ENCODE measurements at regions not wholly inside any gene's neighbourhood (a gene's known extent, or its start where the extent isn't known, plus 50 kb on each side); places are given as distances from the start of the nearest gene placed in this dataset.
"Not testable (repeated sequence)": the region's sequence is repeated elsewhere in the genome, so short reads cannot be mapped to it uniquely, and the experiment has no call there.

DNA sequence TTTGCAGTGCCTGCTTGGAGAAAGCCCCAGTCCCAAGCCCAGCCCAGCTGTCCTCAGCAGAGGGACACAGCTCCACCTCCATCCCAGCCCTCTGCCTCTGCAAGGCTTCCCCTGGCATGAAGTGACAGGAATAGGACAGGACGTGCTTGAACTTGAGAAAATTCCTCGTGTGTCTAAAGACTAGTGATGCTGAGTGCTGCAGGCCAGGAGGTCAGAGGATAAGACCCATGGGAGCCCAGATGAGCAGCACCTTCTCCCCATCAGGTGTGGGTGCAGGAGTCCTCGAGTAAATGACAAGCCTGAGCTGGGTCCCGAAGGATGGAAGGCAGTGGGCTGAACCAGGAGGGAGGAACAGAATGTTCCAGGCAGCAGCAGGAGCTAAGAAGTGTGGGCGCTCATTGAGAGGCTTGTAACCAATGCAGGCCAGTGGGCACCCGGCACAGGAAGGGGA lies 67.8 kb upstream of the UXS1 start:
- Histone ChIP-seq H3K27me3 (ENCODE audit: control insufficient read depth in 3 of 3, insufficient read depth in 3 of 3, low read depth in 1 of 3, low read length in 3 of 3) (no peaks in the 10 kb centered on the region), H3K18ac (ENCODE audit: low read length) (no peak overlapping the region), H3K23ac (ENCODE audit: low read depth, low read length, poor library complexity) (no peak overlapping the region), H3K14ac (ENCODE audit: low read length) (no peak overlapping the region), H3K9me3 (replicated peaks in 1 of 2; ENCODE audit: control insufficient read depth in 2 of 2, insufficient read depth in 1 of 2, low read depth in 1 of 2, low read length in 2 of 2) (no peaks in the 10 kb centered on the region), H2BK12ac (ENCODE audit: low read length) (no peak overlapping the region), H3K27ac (replicated peaks; ENCODE audit: low read length) (no peak overlapping the region), H3K79me1 (ENCODE audit: low read depth, low read length) (no peaks in the 10 kb centered on the region), H2AK5ac (ENCODE audit: low read depth, low read length) (no peak overlapping the region), H3K4me3 (ENCODE audit: low read length in 2 of 2) (no peak overlapping the region), H3K4me2 (ENCODE audit: insufficient read depth, low read length, poor library complexity, severe bottlenecking) (no peak overlapping the region), H3K36me3 (replicated peaks in 1 of 2; ENCODE audit: control insufficient read depth in 2 of 2, insufficient read depth in 2 of 2, low read length in 2 of 2) (no peaks in the 10 kb centered on the region), H3K4me1 (ENCODE audit: control insufficient read depth in 2 of 2, insufficient read depth in 1 of 2, low read depth in 1 of 2, low read length in 2 of 2) (no peaks in the 10 kb centered on the region), H2BK15ac (ENCODE audit: low read length) (no peak overlapping the region), H3K4ac (ENCODE audit: low read length) (no peak overlapping the region), H3K9ac (ENCODE audit: low read depth, low read length, poor library complexity) (no peak overlapping the region), H4K8ac (ENCODE audit: low read depth, low read length) (no peak overlapping the region), H2AFZ (ENCODE audit: low read length) (peak overlapping the region; percentile 6), H2BK5ac (ENCODE audit: low read length) (no peak overlapping the region), H4K91ac (ENCODE audit: low read depth, low read length, poor library complexity) (no peak overlapping the region), H2BK120ac (ENCODE audit: low read depth, low read length) (no peak overlapping the region)
- no CpG with 5 or more reads among the region's 6 CpGs for WGBS, 2 donors (ENCODE audit: extremely low coverage in 2 of 2, insufficient read length in 2 of 2, insufficient replicate concordance in 1 of 2)
- no peak for DNase-seq (ENCODE audit: low spot score)

DNA sequence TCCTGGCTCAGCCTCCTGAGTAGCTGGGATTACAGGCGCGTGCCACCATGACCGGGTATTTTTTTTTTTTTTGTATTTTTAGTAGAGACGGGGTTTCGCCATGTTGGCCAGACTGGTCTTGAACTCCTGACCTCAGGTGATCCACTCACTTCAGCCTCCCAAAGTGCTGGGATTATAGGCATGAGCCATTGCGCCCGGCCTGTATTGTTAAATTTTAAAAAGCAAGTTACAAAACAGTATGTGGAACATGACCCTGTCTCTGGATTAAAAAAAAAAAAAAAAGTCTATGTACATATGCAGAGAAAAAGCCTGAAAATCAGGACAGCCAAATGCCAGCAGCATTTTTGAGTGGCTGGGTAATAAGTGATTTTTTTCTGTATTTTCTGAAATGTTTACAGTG lies 64.8 kb upstream of the UXS1 start:
- H2BK12ac ChIP-seq (ENCODE audit: low read length); H3K4me3 ChIP-seq (ENCODE audit: low read length in 2 of 2): not testable (repeated sequence)

DNA sequence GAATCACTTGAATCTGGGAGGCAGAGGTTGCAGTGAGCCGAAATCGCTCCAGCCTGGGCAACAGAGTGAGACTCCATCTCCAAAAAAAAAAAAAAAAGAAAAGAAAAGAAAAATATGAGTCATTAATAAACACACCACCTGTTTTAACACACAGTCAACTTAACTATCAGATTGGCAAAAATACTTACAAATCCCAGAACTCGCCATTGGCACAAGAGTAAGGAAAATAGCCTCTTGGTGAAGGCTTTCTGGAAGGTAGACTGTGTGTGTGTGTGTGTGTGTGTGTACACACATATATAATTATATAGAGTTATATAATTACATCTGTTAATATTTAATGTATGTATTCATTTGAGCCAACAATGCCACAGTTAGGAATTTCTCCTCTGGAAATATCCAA lies 63.7 kb upstream of the UXS1 start:
- H3K36me3 ChIP-seq (replicated peaks in 1 of 2; ENCODE audit: control insufficient read depth in 2 of 2, insufficient read depth in 2 of 2, low read length in 2 of 2), result no peaks in the 10 kb centered on the region
- no peak for DNase-seq (ENCODE audit: low spot score)
- no peak overlapping the region for H3K14ac ChIP-seq (ENCODE audit: low read length)
- no peak overlapping the region for H2BK120ac ChIP-seq (ENCODE audit: low read depth, low read length)
- H3K4me3 ChIP-seq (ENCODE audit: low read length in 2 of 2), result no peak overlapping the region
- no peak overlapping the region for H2AK5ac ChIP-seq (ENCODE audit: low read depth, low read length)
- H2BK15ac ChIP-seq (ENCODE audit: low read length), result no peak overlapping the region
- no peak overlapping the region for H2BK12ac ChIP-seq (ENCODE audit: low read length)
- H3K23ac ChIP-seq (ENCODE audit: low read depth, low read length, poor library complexity), result no peak overlapping the region
- no peak overlapping the region for H3K18ac ChIP-seq (ENCODE audit: low read length)
- no peaks in the 10 kb centered on the region for H3K27me3 ChIP-seq (ENCODE audit: control insufficient read depth in 3 of 3, insufficient read depth in 3 of 3, low read depth in 1 of 3, low read length in 3 of 3)
- H3K27ac ChIP-seq (replicated peaks; ENCODE audit: low read length), result no peak overlapping the region
- H3K79me1 ChIP-seq (ENCODE audit: low read depth, low read length), result no peaks in the 10 kb centered on the region
- no CpG with 5 or more reads among the region's 3 CpGs for WGBS, 2 donors (ENCODE audit: extremely low coverage in 2 of 2, insufficient read length in 2 of 2, insufficient replicate concordance in 1 of 2)
- no peaks in the 10 kb centered on the region for H3K9me3 ChIP-seq (replicated peaks in 1 of 2; ENCODE audit: control insufficient read depth in 2 of 2, insufficient read depth in 1 of 2, low read depth in 1 of 2, low read length in 2 of 2)
- no peaks in the 10 kb centered on the region for H3K4me1 ChIP-seq (ENCODE audit: control insufficient read depth in 2 of 2, insufficient read depth in 1 of 2, low read depth in 1 of 2, low read length in 2 of 2)
- no peak overlapping the region for H3K9ac ChIP-seq (ENCODE audit: low read depth, low read length, poor library complexity)
- no peak overlapping the region for H3K4ac ChIP-seq (ENCODE audit: low read length)
- H4K91ac ChIP-seq (ENCODE audit: low read depth, low read length, poor library complexity), result no peak overlapping the region
- H3K4me2 ChIP-seq (ENCODE audit: insufficient read depth, low read length, poor library complexity, severe bottlenecking), result no peak overlapping the region
- no peak overlapping the region for H4K8ac ChIP-seq (ENCODE audit: low read depth, low read length)
- H2BK5ac ChIP-seq (ENCODE audit: low read length), result no peak overlapping the region
- no peak overlapping the region for H2AFZ ChIP-seq (ENCODE audit: low read length)

More for the DNA sequence above, 64.8 kb upstream of the UXS1 start:
- not testable (repeated sequence) for H4K8ac ChIP-seq (ENCODE audit: low read depth, low read length); H3K14ac ChIP-seq (ENCODE audit: low read length); H2BK15ac ChIP-seq (ENCODE audit: low read length); H3K4me2 ChIP-seq (ENCODE audit: insufficient read depth, low read length, poor library complexity, severe bottlenecking); H3K18ac ChIP-seq (ENCODE audit: low read length); H3K9me3 ChIP-seq (replicated peaks in 1 of 2; ENCODE audit: control insufficient read depth in 2 of 2, insufficient read depth in 1 of 2, low read depth in 1 of 2, low read length in 2 of 2); DNase-seq (ENCODE audit: low spot score); H3K9ac ChIP-seq (ENCODE audit: low read depth, low read length, poor library complexity); H3K27ac ChIP-seq (replicated peaks; ENCODE audit: low read length); H2AK5ac ChIP-seq (ENCODE audit: low read depth, low read length); H2AFZ ChIP-seq (ENCODE audit: low read length); H3K36me3 ChIP-seq (replicated peaks in 1 of 2; ENCODE audit: control insufficient read depth in 2 of 2, insufficient read depth in 2 of 2, low read length in 2 of 2); H2BK120ac ChIP-seq (ENCODE audit: low read depth, low read length); H4K91ac ChIP-seq (ENCODE audit: low read depth, low read length, poor library complexity); H3K4me1 ChIP-seq (ENCODE audit: control insufficient read depth in 2 of 2, insufficient read depth in 1 of 2, low read depth in 1 of 2, low read length in 2 of 2); H3K4ac ChIP-seq (ENCODE audit: low read length); H3K23ac ChIP-seq (ENCODE audit: low read depth, low read length, poor library complexity); H3K79me1 ChIP-seq (ENCODE audit: low read depth, low read length); H2BK5ac ChIP-seq (ENCODE audit: low read length); H3K27me3 ChIP-seq (ENCODE audit: control insufficient read depth in 3 of 3, insufficient read depth in 3 of 3, low read depth in 1 of 3, low read length in 3 of 3)
- WGBS, 2 donors (ENCODE audit: extremely low coverage in 2 of 2, insufficient read length in 2 of 2, insufficient replicate concordance in 1 of 2), result no CpG with 5 or more reads among the region's 7 CpGs

DNA sequence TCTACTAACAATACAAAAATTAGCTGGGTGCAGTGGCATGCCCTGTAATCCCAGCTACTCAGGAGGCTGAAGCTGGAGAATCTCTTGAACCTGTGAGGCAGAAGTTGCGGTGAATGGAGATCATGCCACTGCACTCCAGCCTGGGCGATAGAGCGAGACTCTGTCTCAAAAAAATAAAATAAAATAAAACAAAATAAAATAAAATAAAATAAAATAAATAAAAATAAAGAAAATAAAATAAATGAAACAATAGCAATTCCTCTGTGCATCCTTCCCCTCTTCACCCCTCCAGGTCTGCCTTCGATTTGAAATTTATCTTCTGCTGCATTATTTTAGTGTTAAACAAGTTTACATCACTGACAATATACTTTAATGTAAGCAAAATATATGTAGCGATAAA lies 63.0 kb upstream of the UXS1 start:
- Histone ChIP-seq H3K4me2 (ENCODE audit: insufficient read depth, low read length, poor library complexity, severe bottlenecking) (no peak overlapping the region), H3K79me1 (ENCODE audit: low read depth, low read length) (no peaks in the 10 kb centered on the region)

More for the DNA sequence above, 63.0 kb upstream of the UXS1 start:
- H2BK120ac ChIP-seq (ENCODE audit: low read depth, low read length), result no peak overlapping the region
- no peak overlapping the region for H3K23ac ChIP-seq (ENCODE audit: low read depth, low read length, poor library complexity)
- H3K27ac ChIP-seq (replicated peaks; ENCODE audit: low read length), result no peak overlapping the region
- no peak overlapping the region for H3K4me3 ChIP-seq (ENCODE audit: low read length in 2 of 2)
- H3K9ac ChIP-seq (ENCODE audit: low read depth, low read length, poor library complexity), result no peak overlapping the region
- H3K4me1 ChIP-seq (ENCODE audit: control insufficient read depth in 2 of 2, insufficient read depth in 1 of 2, low read depth in 1 of 2, low read length in 2 of 2), result no peaks in the 10 kb centered on the region
- H4K91ac ChIP-seq (ENCODE audit: low read depth, low read length, poor library complexity), result no peak overlapping the region
- H2AFZ ChIP-seq (ENCODE audit: low read length), result no peak overlapping the region
- no peak overlapping the region for H3K18ac ChIP-seq (ENCODE audit: low read length)
- no peak overlapping the region for H3K4ac ChIP-seq (ENCODE audit: low read length)
- no peak overlapping the region for H3K14ac ChIP-seq (ENCODE audit: low read length)
- DNase-seq (ENCODE audit: low spot score), result no peak
- H3K36me3 ChIP-seq (replicated peaks in 1 of 2; ENCODE audit: control insufficient read depth in 2 of 2, insufficient read depth in 2 of 2, low read length in 2 of 2), result no peaks in the 10 kb centered on the region
- H3K9me3 ChIP-seq (replicated peaks in 1 of 2; ENCODE audit: control insufficient read depth in 2 of 2, insufficient read depth in 1 of 2, low read depth in 1 of 2, low read length in 2 of 2), result no peaks in the 10 kb centered on the region
- no peak overlapping the region for H2BK15ac ChIP-seq (ENCODE audit: low read length)
- H3K27me3 ChIP-seq (ENCODE audit: control insufficient read depth in 3 of 3, insufficient read depth in 3 of 3, low read depth in 1 of 3, low read length in 3 of 3), result no peaks in the 10 kb centered on the region
- no peak overlapping the region for H2BK5ac ChIP-seq (ENCODE audit: low read length)
- no peak overlapping the region for H2AK5ac ChIP-seq (ENCODE audit: low read depth, low read length)
- H4K8ac ChIP-seq (ENCODE audit: low read depth, low read length), result no peak overlapping the region
- no peak overlapping the region for H2BK12ac ChIP-seq (ENCODE audit: low read length)
- no CpG with 5 or more reads among the region's 5 CpGs for WGBS, 2 donors (ENCODE audit: extremely low coverage in 2 of 2, insufficient read length in 2 of 2, insufficient replicate concordance in 1 of 2)
